ENCODE measurements at regions not wholly inside any gene's neighbourhood (a gene's known extent, or its start where the extent isn't known, plus 50 kb on each side); places are given as distances from the start of the nearest gene placed in this dataset.

- no peak for TF ChIP-seq CTCF (IDR thresholded peaks at IDR 0.05)
- Histone ChIP-seq H3K36me3 (no peaks in the 10 kb centered on the region), H3K27ac (no peak overlapping the region), H3K9me3 (no peaks in the 10 kb centered on the region), H3K4me3 (no peak overlapping the region), H3K27me3 (no peaks in the 10 kb centered on the region), H3K4me1 (peaks cover 0 to 7% (median 0%) of the 10 kb centered on the region in 3 donors)
- ATAC-seq (peak in 1 of 4 donors; percentile 23), FAIRE-seq (no peak), DNase-seq (no peak)
- intact Hi-C loops (cut with DNase I): no loop called here
- WGBS, 2 donors: 50 to 52% methylated on average over 9 of the region's 9 CpGs
Observed at GRCh38 chr14:51180577-51180976, 59.5 kb upstream of the TMX1 start.

- Histone ChIP-seq H3K4me3 (no peak overlapping the region), H3K36me3 (no peaks in the 10 kb centered on the region), H3K9me3 (no peaks in the 10 kb centered on the region), H3K27me3 (no peaks in the 10 kb centered on the region), H3K4me1 (peaks cover 0 to 7% (median 0%) of the 10 kb centered on the region in 3 donors), H3K27ac (no peak overlapping the region)
- FAIRE-seq (no peak), DNase-seq (no peak), ATAC-seq (no peak)
- 61 to 65% methylated on average over 3 of the region's 3 CpGs for WGBS, 2 donors
- no peak for TF ChIP-seq CTCF (IDR thresholded peaks at IDR 0.05)
- intact Hi-C loops (cut with DNase I): no loop called here
Observed at GRCh38 chr14:51182131-51182565, 57.9 kb upstream of the TMX1 start.

GRCh38 chr14:51185180-51185579 lies 54.9 kb upstream of the TMX1 start:
- no peaks in the 10 kb centered on the region for H3K27me3 ChIP-seq
- peaks cover 0 to under 1% (median 0%) of the 10 kb centered on the region in 3 donors for H3K4me1 ChIP-seq
- no peak for DNase-seq
- 60 to 82% methylated on average over 3 of the region's 3 CpGs for WGBS, 2 donors
- TF ChIP-seq CTCF (IDR thresholded peaks at IDR 0.05): no peak
- ATAC-seq: no peak
- no peak for FAIRE-seq
- H3K9me3 ChIP-seq: no peaks in the 10 kb centered on the region
- no peak overlapping the region for H3K4me3 ChIP-seq
- intact Hi-C loops (cut with DNase I): no loop called here
- no peak overlapping the region for H3K27ac ChIP-seq
- no peaks in the 10 kb centered on the region for H3K36me3 ChIP-seq

- ATAC-seq (no peak), FAIRE-seq (no peak), DNase-seq (no peak)
- Histone ChIP-seq H3K27me3 (no peaks in the 10 kb centered on the region), H3K4me3 (no peak overlapping the region), H3K9me3 (no peaks in the 10 kb centered on the region), H3K4me1 (no peaks in the 10 kb centered on the region), H3K27ac (no peak overlapping the region), H3K36me3 (no peaks in the 10 kb centered on the region)
- intact Hi-C loops (cut with DNase I): no loop called here
- 41 to 55% methylated on average over 1 of the region's 1 CpG for WGBS, 2 donors
- no peak for TF ChIP-seq CTCF (IDR thresholded peaks at IDR 0.05)
Observed at GRCh38 chr14:51185754-51186153, 54.3 kb upstream of the TMX1 start.

GRCh38 chr14:51188566-51189185 lies 51.4 kb upstream of the TMX1 start:
- no peaks in the 10 kb centered on the region for H3K27me3 ChIP-seq
- intact Hi-C loops (cut with DNase I): no loop called here
- no peak for FAIRE-seq
- no peaks in the 10 kb centered on the region for H3K36me3 ChIP-seq
- H3K4me1 ChIP-seq: no peaks in the 10 kb centered on the region
- WGBS, 2 donors: 69 to 84% methylated on average over 6 of the region's 6 CpGs
- H3K4me3 ChIP-seq: no peak overlapping the region
- no peak for ATAC-seq
- H3K9me3 ChIP-seq: no peaks in the 10 kb centered on the region
- DNase-seq: no peak
- no peak overlapping the region for H3K27ac ChIP-seq
- TF ChIP-seq CTCF (IDR thresholded peaks at IDR 0.05): no peak

All from pancreas (tissue), 10 donors.